ENCODE measurements at regions not wholly inside any gene's neighbourhood (a gene's known extent, or its start where the extent isn't known, plus 50 kb on each side); places are given as distances from the start of the nearest gene placed in this dataset.

- H3K9me3 ChIP-seq, result no peaks in the 10 kb centered on the region
- DNase-seq, result no peak
- no peaks in the 10 kb centered on the region for H3K36me3 ChIP-seq
- WGBS, 3 donors, result 33 to 55% (median 42%) methylated on average over 2 of the region's 2 CpGs
- H3K27me3 ChIP-seq, result no peaks in the 10 kb centered on the region
- intact Hi-C loops (cut with DNase I), result no loop called here
- H3K4me3 ChIP-seq, result no peak overlapping the region
- no peaks in the 10 kb centered on the region for H3K4me1 ChIP-seq (ENCODE audit: insufficient read depth)
- TF ChIP-seq, protein P1, sequence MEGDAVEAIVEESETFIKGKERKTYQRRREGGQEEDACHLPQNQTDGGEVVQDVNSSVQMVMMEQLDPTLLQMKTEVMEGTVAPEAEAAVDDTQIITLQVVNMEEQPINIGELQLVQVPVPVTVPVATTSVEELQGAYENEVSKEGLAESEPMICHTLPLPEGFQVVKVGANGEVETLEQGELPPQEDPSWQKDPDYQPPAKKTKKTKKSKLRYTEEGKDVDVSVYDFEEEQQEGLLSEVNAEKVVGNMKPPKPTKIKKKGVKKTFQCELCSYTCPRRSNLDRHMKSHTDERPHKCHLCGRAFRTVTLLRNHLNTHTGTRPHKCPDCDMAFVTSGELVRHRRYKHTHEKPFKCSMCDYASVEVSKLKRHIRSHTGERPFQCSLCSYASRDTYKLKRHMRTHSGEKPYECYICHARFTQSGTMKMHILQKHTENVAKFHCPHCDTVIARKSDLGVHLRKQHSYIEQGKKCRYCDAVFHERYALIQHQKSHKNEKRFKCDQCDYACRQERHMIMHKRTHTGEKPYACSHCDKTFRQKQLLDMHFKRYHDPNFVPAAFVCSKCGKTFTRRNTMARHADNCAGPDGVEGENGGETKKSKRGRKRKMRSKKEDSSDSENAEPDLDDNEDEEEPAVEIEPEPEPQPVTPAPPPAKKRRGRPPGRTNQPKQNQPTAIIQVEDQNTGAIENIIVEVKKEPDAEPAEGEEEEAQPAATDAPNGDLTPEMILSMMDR (IDR thresholded peaks at IDR 0.05), result no peak
- no peak for TF ChIP-seq EP300 (IDR thresholded peaks at IDR 0.05)
- TF ChIP-seq POLR2A (IDR thresholded peaks at IDR 0.05), result no peak
- no peak overlapping the region for H3K27ac ChIP-seq
Observed at GRCh38 chr16:82364690-82365089, 194.7 kb upstream of the MPHOSPH6 start.

- Histone ChIP-seq H3K9me3 (no peaks in the 10 kb centered on the region), H3K27ac (no peak overlapping the region), H3K36me3 (no peaks in the 10 kb centered on the region), H3K27me3 (no peaks in the 10 kb centered on the region), H3K4me3 (no peak overlapping the region), H3K4me1 (ENCODE audit: insufficient read depth) (no peaks in the 10 kb centered on the region)
- DNase-seq, result no peak
- 71 to 80% (median 71%) methylated on average over 11 of the region's 11 CpGs for WGBS, 3 donors
- intact Hi-C loops (cut with DNase I), result no loop called here
- no peak for TF ChIP-seq POLR2A (IDR thresholded peaks at IDR 0.05)
- no peak for TF ChIP-seq EP300 (IDR thresholded peaks at IDR 0.05)
- TF ChIP-seq, protein P1 (IDR thresholded peaks at IDR 0.05), result no peak
Observed at GRCh38 chr16:82363026-82363816, 193.2 kb upstream of the MPHOSPH6 start.

DNA sequence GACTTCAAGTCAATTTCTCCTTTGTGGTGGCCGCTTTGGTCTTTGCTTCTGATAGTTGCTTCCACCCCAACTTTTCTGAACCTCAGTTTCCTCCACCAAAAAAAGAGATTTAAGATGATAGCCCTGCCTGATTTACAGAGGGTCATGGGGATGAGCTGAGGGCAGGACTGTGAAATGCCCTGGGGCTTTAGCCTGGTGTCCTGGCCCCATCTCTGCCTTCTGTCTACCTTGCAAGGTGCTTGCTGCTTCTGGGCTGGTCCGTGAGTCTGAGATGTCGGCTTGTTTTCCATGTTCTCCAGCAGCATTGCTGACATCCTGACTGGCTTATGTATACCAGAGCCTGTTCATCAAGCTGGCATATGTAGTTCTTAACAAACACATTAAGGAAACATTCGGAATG, 191.9 kb upstream of the MPHOSPH6 start:
- Histone ChIP-seq H3K4me1 (ENCODE audit: insufficient read depth) (no peaks in the 10 kb centered on the region), H3K27ac (no peak overlapping the region), H3K4me3 (no peak overlapping the region), H3K36me3 (no peaks in the 10 kb centered on the region), H3K9me3 (no peaks in the 10 kb centered on the region), H3K27me3 (no peaks in the 10 kb centered on the region)
- intact Hi-C loops (cut with DNase I), result no loop called here
- 80 to 90% (median 85%) methylated on average over 4 of the region's 4 CpGs for WGBS, 3 donors
- TF ChIP-seq, protein P1 (IDR thresholded peaks at IDR 0.05), result no peak
- no peak for TF ChIP-seq EP300 (IDR thresholded peaks at IDR 0.05)
- TF ChIP-seq POLR2A (IDR thresholded peaks at IDR 0.05), result no peak
- DNase-seq, result no peak

DNA sequence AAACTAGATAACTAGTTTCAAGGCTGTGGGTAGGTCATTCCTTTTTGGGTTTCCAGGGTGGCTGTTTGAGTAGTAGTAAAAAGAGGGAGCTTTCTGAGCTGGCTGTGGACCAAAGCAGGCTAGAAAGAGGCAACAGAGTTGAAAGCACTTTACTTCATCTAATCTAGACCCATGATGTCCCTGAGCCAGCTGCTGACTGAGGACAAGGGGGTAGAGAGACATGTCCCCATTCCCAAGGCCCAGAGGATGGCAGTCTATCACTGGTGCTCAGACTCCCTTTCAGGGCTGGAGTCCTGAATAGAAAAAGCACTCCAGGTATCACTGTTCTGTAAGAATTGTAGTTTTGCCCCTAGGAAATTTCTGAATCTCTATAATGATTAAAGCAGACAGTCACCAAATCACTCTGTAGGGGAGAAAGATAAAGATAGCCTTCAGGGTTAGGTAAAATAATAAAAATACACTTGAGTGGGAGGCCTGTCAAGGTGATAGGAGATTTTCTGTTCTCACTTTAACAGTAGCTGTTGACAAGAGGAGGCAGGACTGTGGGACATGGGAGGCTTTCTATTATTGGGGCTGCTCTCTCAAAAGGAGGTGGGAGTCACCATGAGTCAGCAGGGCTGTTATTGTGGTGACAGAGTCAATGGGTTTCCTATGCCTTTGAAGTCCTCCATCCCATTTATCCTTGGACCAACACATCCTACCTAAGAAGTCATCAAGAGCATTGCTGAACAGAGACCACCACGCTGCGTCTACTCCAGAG, 190.2 kb upstream of the MPHOSPH6 start:
- intact Hi-C loops (cut with DNase I), result no loop called here
- Histone ChIP-seq H3K4me3 (no peak overlapping the region), H3K9me3 (no peaks in the 10 kb centered on the region), H3K4me1 (ENCODE audit: insufficient read depth) (no peaks in the 10 kb centered on the region), H3K27me3 (no peaks in the 10 kb centered on the region), H3K36me3 (no peaks in the 10 kb centered on the region), H3K27ac (no peak overlapping the region)
- DNase-seq, result no peak
- 89 to 96% (median 93%) methylated on average over 2 of the region's 2 CpGs for WGBS, 3 donors
- TF ChIP-seq POLR2A (IDR thresholded peaks at IDR 0.05) (no peak), EP300 (IDR thresholded peaks at IDR 0.05) (no peak)
- TF ChIP-seq, protein P1 (IDR thresholded peaks at IDR 0.05), result no peak
